WI38 (cell line): ENCODE measurements at regions not wholly inside any gene's neighbourhood (a gene's known extent, or its start where the extent isn't known, plus 50 kb on each side); places are given as distances from the start of the nearest gene placed in this dataset.

Source experiments
- H3K4me3 ChIP-seq: 2 replicates; pipeline ENCODE4 v1.5.1; 2011; ENCODE audit warnings: low read depth, mild to moderate bottlenecking, control low read depth, low read length
- TF ChIP-seq, protein P1 (sequence below): IDR thresholded peaks from 2 replicates; pipeline ENCODE4 v1.5.1; 2012; ENCODE audit warnings: low read depth, mild to moderate bottlenecking, control low read depth, low read length

DNA sequence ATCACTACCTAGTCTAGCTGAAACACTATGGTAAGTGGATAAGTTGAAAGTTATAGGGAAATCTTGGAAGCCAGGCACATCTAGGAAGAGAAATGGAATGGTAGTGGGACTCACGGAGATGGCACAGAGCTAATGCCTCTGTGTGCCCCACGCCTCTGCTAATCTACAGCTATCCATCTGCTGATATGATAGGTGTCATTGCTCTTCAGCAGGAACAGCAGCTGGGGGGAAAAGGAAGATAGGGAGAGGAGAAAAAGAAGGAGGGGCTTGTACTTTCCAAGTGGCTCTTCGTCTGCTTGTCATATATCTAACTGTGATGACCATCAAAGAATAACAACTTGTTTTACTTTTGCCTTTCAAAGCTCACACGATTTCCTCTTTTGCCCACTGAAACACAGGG is 1199.1 kb upstream of the SORCS1 start:
- TF ChIP-seq, protein P1, sequence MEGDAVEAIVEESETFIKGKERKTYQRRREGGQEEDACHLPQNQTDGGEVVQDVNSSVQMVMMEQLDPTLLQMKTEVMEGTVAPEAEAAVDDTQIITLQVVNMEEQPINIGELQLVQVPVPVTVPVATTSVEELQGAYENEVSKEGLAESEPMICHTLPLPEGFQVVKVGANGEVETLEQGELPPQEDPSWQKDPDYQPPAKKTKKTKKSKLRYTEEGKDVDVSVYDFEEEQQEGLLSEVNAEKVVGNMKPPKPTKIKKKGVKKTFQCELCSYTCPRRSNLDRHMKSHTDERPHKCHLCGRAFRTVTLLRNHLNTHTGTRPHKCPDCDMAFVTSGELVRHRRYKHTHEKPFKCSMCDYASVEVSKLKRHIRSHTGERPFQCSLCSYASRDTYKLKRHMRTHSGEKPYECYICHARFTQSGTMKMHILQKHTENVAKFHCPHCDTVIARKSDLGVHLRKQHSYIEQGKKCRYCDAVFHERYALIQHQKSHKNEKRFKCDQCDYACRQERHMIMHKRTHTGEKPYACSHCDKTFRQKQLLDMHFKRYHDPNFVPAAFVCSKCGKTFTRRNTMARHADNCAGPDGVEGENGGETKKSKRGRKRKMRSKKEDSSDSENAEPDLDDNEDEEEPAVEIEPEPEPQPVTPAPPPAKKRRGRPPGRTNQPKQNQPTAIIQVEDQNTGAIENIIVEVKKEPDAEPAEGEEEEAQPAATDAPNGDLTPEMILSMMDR, result no peak
- H3K4me3 ChIP-seq, result no peak overlapping the region

DNA sequence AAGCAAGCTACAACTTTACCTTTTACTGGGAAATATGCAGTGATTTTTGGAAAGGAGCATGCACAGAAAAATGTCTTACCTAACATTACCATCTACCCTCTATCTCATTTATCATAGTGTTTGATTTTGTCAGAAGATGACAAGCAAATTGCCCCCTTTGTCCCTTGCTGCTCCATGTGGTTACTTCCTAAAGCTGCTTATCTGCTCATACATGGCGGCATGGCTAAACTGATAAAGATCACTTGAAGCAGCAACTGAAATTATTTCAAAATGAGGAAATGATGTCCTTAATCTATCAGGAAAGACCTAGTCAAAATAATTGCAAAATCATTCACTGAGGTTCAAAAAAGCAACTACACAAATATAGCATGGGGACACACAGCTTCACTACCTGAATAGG is 1198.5 kb upstream of the SORCS1 start:
- TF ChIP-seq, protein P1, result no peak
- H3K4me3 ChIP-seq, result no peak overlapping the region

DNA sequence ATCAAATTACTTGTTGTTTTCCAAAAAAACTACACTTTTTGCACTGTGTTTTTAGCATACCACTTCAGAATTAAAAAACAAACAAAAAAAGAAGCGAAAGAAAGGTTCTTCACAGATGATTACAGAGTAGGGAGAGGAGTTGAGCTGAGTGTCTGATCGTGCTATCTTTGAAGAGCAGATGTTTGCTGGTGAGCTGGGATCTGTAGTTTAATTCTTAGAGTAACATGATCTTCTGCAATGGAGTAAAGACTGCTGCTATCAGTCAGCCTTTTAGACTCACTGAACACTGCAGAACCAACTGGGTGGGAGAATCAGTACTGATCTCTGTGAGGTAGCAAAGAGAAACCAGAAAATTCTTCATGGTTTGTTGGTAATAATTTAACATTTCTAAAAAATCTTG is 1197.8 kb upstream of the SORCS1 start:
- TF ChIP-seq, protein P1, result no peak
- no peak overlapping the region for H3K4me3 ChIP-seq

DNA sequence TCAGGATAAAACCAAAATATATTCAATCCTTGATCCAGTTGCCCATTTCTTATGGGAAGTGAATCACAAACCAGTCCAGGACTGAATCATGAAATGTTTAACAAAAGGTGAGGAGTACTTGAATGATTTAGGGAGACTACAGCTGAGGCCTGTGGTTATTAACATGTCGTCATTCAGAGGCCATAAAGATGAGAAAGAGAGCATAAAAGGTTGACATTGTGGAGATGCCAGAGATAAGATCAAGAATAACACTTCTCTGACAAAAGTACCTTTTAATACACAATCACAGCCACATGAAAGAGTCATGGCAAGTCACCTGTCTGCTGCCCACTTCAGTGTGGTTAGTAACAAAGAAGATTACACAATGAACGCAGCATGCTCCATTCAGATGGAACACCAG is 1195.7 kb upstream of the SORCS1 start:
- no peak overlapping the region for H3K4me3 ChIP-seq
- TF ChIP-seq, protein P1, result no peak

DNA sequence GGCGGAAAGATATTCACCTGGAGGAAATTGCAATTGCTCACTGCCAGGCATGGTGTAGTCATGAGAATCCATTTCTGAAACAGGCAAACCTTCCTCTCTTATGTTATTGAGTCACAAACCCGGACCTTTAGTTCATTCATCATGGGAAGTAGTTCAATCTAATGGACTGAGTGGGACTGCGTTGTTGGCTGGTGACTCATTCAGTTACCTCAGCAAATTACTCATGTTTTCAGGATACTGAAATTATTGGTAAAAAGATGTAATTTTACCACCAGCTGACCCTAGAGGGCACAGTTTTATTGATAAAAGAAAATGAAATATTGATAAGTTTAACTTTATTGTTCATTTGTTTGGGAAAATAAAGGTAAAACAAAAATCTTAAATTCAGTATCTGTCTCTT is 1194.4 kb upstream of the SORCS1 start:
- TF ChIP-seq, protein P1, result no peak
- H3K4me3 ChIP-seq, result no peak overlapping the region

DNA sequence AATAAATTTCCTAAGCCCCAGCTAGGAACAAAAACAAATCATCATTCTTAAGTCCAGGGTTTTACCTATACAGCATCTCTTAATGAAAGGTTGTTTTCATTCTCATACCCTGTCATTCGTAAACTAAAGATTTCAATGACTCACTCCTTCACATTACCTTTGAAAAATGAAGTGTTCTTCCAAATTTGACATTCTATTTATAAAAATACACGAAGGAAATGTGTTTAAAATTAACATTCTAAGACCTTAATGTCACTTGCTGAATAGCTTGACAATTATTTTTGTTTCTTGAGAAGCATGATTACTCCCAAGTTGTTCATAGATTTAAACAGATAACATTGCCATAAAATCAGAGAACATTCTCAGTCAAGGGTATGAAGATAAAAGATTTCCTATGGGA is 1188.3 kb upstream of the SORCS1 start:
- TF ChIP-seq, protein P1, result no peak
- H3K4me3 ChIP-seq, result no peak overlapping the region

DNA sequence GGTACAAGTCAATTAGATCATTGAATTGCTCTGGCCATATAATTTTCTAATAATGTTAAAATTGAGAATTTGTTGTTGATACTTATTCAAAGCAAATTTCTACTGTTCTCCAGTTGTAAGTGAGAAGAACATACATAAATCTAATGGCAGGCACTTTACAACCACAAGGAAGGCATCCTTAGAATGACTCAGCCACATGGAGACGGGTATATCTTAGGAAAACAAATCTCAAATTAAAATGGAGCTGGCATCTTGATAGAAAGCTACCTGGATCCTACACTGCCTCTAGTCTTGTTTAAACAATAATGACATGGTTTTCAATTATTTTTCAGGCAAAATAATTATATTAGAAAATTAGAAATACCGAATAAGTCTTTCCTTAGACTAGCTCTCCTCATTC is 1183.7 kb upstream of the SORCS1 start:
- H3K4me3 ChIP-seq, result no peak overlapping the region
- TF ChIP-seq, protein P1, result no peak
